ENCODE measurements at regions not wholly inside any gene's neighbourhood (a gene's known extent, or its start where the extent isn't known, plus 50 kb on each side); places are given as distances from the start of the nearest gene placed in this dataset.

DNA sequence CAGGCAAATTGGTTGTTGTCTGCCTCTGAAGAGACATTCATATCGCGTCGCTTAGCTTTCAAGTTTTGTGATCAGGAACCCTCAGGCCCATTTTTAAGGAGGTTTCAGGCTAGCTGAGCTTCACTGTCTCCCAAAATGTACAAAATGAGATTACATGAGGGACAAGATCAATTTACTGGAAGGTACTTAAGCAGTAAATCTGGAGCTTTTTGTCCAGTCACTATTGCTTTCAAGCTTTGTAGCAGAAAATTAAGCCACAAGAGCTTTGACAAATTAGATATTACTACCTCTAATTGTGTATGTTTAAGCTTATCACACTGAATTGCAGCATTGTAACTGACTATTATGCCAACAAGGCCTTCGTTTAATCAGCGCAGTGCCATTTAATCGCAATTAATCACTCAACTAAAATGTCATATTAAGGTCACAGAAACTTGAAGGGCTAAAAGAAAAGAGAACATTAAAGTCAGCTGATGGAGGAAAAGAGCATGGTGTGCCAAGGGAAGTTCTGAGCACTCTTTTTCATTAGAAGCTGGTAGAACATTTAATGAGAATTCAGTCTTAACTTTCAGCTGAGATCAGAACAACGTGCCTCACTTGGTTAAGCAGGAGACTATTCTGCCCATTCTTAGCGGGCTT is 353.0 kb downstream of the FBXO8 start:
- DNase-seq (ENCODE audit: low spot score), result no peak

DNA sequence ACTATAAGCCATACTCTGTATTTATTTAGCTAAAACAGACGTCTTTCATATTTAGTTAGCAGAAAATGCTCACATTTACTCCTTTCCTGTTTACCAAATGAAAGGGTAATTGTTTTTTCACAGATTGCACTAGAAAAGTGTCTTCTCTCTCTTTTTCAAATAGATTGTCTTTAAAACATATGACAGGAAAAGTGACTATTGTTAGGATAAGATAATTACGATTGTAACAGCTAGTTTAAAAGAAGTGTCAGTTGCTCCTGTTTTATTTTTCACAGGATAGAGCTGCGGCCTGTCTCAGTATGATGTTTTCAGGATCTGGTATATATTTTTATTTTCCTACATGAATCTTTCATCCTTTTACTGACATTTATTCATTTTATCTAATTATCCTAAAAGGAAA is 353.5 kb downstream of the FBXO8 start:
- no peak for DNase-seq (ENCODE audit: low spot score)

DNA sequence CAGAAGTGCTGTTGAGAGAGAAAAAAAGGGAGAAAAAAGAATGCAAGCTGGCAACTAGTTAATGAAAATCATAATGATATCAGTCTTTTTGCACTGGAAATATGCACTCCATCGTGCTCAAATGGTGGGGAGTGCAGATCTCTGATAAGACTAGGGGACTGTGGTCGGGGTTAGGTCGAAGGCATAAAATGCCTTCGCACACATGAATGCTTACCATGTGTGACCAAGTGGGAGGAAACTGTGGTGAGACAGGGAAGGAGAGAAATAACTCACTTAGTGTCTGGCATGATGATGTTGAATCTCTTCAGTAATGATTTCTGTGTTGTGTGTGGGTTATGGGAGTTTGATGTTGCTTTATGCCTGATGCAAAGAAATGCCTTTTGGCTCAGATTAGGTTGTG is 358.9 kb downstream of the FBXO8 start:
- DNase-seq (ENCODE audit: low spot score), result no peak

DNA sequence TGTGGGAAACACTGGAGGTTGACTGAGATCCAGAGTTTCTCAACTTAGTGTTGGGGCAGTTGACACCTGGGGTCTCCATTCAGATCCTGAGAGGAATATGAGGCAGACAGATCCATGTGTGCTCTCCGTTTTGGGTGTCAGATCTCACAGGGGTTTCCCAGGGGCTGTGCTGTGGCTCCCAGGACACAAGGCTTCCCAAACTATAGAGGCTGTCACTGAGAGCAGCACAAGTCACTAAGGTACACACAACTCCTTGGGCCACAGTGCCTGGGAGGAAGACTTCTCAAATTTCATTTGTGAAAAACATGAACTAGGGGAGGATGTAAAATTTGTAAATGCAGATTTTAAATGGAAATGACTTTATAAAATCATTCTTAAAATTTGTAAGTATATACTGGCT is 363.6 kb downstream of the FBXO8 start:
- no peak for DNase-seq (ENCODE audit: low spot score)

DNA sequence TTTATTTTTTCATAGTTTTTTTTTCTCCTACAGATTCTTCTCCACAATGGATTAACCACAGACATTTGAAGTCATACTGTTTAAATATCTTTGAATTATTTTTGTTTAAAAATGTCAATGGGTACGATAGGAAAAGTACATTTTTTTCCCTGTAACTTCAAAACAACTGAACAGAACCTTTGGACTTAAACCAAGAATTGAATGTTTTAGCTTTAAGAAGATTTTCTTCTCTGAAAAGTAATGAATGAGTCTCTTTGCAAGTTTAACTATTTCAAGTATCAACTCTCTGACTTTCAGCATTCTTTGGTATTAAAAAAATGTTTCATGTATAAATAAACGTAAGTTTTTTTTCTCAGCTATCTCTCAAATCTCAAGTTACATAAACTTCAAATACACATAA is 364.3 kb downstream of the FBXO8 start:
- no peak for DNase-seq (ENCODE audit: low spot score)

DNA sequence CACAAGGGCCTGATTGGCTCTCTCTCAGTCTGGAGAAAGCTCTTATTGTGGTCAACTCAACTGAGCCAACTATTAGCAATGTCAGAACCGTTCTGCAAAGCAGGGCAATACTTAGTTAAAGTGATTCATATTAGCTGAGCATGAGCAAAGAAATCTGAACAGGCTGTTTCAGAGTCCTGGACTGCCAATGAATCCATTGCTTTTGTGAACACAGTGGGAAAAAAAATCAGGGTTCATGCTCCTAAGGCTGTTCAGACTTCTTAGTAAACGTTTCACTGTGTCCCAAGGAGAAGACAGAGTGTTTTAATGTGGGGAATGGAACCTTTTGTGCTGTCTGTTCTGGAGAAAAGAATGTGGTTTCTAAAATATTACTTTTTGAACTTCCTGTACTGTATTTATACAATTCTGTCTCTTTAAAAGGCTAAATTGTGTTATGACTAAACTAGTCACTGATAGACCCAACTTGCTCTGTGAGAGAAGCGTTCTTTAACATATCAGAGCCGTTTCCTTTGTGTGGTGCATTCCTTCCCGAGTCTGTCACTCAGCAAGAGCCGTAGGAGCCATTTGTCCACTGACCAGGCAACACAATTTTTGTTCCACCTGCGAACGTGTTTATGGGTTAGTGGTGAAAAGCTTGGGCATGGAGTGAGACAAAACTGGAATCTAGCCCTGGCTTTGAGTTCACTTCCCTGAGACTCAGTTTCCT is 366.1 kb downstream of the FBXO8 start:
- no peak for DNase-seq (ENCODE audit: low spot score)

DNA sequence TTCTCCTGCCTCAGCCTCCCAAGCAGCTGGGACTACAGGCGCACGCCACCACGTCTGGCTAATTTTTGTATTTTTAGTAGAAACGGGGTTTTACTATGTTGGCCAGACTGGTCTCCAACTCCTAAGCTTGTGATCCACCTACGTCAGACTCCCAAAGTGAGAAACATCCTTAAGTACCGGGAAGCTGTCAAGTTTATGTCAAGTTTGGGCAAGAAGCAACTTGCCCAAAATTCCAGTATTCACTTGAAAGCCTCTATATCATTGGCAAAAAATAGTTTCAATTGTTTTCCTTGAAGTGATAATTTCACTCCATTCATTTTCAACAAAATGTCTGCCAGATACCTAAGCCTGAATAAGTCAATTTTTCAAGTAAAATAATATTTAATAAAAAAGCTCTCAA is 370.0 kb downstream of the FBXO8 start:
- no peak for DNase-seq (ENCODE audit: low spot score)

DNA sequence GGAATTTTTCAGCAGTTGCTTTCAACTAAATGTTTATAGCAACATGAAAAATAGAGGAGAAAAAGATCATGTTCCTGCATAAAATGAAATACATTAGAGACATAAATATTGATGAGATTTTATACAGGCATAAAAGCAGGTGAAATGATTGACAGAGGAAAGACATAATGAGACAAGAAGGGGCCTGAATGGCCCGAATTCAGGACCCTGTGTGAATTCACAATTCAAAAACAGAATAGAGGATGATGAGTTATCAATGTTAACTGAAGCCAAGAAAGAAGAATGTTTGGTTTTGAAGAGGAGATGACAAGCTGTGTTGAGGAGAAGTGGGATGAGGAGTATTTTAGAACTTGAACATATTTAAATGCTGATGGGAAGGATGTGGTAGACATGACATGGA is 371.1 kb downstream of the FBXO8 start:
- no peak for DNase-seq (ENCODE audit: low spot score)

DNA sequence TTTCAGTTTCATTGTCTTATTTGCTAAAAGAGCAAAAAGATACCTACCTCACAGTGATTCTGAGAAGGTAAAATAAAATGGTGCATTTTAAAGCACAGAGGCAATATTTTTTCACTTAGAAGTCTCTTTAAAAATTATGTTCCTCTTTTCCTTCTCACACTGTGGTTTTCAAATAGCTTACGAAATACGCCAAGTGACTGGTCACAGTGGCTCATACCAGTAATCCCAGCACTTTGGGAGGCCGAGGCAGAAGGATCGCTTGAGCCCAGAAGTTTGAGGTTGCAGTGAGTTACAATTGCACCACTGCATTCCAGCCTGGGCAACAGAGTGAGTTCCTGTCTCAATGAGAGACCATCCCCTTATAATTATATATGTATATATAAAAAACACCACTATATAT is 372.6 kb downstream of the FBXO8 start:
- no peak for DNase-seq (ENCODE audit: low spot score)

DNA sequence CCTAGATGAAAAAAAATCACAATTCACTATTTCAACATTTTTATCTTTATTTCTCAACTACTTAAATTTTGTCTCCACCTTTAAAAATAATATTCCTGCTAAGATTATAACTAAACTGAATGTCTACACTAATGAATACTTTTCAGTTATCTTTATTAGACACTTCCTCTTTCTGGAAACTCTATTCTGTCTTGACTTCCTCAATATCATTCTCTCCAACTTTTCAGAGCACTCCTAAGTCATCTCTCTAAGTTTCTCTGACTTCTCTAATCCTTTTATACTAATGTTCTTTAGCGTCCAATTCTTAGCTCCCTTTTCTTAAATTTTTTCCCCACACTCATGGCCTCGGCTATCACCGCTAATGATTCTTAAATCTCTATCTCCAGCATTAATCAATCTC is 374.2 kb downstream of the FBXO8 start:
- no peak for DNase-seq (ENCODE audit: low spot score)

DNA sequence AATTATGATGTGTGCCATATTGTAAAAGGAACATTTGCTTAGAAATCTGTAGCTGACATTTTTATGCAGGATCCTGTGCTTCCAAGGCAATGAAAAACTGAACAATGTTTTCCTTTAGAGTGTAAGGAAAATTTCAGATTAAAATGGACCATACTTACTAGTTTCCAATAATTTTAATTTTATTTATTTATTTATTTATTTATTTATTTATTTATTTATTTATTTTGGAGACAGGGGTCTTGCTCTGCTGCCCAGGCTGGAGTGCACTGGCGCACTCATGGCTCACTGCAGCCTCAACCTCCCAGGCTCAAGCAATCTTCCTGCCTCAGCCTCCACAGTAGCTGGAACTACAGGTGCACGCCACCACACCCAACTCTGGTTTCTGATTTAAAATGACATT is 369.8 kb upstream of the HAND2 start:
- no peak for DNase-seq (ENCODE audit: low spot score)

DNA sequence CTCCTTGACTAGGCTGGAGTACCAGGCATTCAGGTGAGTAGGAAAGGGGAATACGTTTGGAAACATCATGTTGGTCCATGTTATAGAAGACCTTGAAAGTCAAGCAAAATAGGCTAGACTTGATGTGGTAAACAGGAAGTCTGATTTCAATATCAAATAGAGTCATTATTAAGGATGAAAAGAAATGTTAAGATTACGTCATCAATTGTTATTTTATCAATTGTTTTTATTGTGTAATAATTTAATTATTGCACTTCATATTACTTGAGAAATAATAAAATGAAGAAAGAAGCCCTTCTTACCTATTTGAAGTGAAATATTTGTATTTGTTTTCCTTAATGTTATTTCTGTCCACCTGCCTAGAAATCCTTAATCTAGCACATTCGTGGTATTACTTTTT is 361.0 kb upstream of the HAND2 start:
- no peak for DNase-seq (ENCODE audit: low spot score)

DNA sequence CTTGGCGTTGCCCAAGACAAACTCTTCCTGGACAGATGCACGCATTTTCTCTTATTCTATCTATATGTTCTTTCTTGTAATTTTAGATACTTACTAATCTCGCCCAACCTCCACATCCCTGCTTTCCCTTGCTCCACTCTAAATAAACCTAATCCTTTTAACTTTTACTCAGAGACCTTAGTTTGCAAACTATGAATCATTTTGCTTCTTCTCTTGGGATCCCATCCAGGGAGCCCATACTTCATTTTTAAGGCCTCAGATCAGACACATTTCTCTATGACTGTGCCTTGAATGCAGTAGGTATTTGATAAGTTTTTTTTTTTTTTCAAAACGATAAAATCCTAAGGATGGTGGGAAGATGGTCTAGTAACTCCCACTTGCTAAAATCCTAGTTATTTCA is 353.8 kb upstream of the HAND2 start:
- no peak for DNase-seq (ENCODE audit: low spot score)

DNA sequence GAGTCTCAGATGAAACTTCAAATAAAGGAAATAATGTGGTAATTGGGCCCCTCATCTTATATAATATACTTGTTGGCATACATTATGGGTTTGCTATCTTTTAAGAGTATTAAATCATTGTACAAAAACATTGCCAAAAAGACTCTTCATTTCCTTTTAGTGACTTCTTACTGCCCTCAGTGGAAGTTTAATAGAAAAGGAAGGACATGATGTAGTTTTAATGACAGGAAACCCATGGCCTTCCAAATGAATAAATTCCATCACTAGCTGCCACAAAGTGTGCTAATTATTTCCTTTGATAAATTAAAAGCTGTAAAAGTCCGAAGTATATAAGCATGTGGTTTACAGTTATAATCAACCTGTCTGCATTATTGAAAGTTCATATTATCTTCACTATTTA is 350.9 kb upstream of the HAND2 start:
- no peak for DNase-seq (ENCODE audit: low spot score)

DNA sequence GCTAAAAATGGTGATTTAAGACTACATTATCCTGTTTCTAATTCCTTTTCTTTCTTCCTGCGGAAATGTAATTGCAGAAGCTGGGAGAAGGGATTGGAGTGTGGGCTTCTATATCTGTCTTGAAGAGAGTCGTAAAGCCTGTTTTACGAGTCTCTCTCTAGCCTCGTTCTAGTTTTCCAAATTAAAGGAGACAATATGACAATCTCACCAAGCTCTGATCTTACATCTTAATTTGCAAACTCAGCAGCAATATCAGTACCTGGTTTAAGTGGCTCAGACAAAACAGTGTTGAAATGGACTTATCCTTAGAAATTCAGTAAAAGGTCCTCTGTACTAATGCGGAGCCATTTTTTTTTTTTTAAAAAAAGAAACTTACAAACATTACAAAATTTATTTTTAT is 349.5 kb upstream of the HAND2 start:
- no peak for DNase-seq (ENCODE audit: low spot score)

DNA sequence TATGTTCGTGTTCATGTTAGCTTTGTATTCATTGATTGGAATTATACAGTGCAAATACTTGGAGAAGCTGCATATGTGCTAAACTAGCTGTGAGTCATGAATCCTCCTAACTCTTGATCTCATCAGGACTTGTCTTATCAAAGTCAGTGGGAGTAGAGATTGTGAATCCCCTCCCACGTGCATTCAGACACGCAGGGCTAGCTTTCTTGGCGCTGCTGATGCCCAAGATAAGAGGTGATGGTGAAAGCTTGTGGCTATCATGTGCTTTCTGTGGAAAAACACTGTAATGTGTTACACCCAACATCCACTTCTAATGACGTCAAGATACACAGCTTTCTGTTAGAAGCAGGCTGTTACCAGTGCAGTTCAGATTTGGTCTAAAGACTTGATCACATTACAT is 348.7 kb upstream of the HAND2 start:
- DNase-seq (ENCODE audit: low spot score), result no peak

DNA sequence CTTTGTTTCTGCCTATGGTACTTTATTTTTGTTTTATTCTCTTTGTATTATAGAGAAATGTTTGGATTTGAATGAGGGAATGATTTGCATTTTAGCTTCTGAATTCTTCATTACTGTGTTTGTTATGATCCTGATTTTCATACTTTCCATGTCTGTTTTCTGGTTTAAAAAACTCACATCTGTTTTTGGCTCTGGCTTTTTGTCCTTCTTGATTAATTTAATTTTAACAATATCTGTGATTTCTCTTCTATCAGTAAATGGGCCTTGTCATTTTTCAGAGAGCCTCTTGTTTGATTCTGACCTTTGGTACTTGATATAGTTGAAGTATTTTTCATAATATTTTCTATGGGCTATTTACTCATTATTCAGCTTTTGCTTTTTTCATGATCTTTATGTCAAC is 341.6 kb upstream of the HAND2 start:
- DNase-seq (ENCODE audit: low spot score), result no peak

DNA sequence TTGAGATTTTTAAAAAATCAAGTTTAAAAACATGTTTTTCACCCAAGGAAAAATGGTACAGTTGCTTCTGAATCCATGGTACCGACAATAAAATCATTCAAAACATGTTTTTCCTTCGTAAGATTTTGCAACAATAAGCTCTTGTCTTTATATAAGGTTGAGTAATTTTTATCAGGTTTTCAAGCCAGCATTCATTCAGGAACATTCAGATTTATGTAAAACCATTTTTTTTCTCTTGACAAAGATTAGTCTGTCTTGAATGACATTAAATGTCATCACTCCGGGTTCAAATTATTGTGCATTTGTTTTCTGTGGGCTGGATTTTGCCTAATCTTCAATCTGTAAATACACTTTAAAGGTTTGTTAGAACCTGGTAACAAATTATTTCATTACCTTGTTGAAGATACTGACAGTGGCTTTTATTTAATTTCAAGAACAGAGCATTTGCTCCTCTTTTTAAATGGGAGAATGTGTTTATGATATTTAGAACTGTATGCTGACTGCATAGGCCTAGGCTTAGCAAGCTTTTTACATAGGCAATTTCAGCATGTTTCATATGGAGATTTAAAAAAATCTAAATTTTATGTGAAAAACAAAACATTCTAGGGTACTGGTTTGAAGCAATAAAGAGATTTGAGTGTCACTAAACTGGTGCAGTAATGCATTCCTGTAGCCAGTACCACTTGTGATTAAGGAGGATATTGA is 336.4 kb upstream of the HAND2 start:
- DNase-seq (ENCODE audit: low spot score), result no peak

DNA sequence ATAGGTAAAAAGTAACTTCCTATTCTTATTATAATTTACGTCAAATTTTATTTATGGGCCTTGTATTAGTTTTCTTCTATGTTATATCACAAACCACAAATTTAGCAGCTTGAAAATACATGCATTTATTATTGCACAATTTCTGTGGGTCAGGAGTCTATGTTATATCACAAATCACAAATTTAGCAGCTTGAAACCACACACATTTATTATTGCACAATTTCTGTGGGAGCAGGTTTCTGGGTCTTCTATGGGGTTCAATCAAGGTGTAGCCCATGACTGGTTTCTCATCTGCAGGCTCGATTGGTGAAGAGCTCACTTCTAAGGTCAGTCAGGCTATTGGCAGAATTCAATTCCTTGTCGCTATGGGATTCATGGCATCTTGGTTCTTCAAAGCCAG is 332.7 kb upstream of the HAND2 start:
- DNase-seq (ENCODE audit: low spot score), result no peak

DNA sequence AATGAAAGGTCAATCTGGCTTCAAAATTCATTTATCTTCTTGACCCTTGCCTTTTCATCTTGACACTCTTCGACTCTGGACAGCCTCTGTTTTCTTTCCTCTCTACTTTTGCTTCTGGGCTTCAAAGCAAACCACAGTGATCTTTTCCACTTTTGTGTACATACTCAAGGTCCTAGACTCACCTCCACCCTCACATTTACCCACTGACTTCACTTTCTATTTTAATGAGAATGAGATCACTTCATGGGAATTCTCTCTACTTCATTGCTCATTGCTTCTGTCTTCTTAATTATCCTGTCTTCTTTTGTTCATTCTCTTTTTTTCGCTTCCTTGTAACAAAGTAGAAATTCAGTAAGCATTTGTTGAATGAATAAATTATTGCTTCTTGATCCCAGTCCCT is 330.1 kb upstream of the HAND2 start:
- DNase-seq (ENCODE audit: low spot score), result no peak

DNA sequence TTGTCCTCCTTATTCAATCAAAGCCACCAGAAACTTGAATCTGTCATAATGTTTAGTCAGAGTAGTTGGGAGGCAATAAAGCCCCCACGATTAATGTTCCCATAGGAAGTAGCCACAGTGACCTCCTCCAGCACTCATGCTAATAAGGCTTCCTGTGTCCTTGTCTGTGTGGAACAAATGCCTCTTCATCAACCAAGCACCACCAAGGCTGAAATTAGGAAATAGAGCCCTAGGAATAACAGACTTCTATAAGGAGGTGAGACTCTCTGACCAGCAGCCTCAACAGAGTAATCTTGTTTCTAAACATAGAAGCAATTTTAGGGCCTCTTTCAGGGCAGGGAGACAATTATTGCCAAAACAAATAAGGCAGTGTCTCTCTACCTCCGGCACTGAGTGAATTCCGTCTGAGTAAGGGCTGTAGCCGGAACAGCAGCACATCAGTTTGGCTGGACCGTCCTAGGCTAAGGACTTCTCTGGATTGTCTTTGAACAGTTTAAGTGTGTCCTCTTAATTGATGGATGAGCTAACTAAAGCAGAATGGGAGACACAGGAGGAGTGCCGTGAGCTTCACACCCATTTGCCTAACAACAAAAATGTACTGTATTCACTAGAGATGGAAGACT is 329.2 kb upstream of the HAND2 start:
- no peak for DNase-seq (ENCODE audit: low spot score)

DNA sequence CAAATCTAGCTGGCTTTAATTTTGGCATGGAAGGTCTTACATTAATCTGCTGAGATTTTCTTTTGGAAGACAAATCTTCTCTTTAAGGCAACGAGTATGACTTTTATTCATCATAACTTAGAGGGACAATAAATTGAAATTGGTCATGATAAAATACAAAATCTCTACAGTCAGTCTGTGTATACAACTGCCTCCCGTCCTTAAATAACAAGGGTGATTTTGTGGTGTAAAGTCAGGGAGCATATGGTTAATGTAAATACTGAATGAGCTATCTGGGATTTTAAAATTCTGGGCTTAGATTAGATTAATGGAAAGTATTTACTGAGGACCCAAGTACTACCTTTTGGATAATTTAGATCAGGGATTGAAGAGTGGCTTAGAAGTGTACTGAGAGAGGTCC is 328.4 kb upstream of the HAND2 start:
- no peak for DNase-seq (ENCODE audit: low spot score)

DNA sequence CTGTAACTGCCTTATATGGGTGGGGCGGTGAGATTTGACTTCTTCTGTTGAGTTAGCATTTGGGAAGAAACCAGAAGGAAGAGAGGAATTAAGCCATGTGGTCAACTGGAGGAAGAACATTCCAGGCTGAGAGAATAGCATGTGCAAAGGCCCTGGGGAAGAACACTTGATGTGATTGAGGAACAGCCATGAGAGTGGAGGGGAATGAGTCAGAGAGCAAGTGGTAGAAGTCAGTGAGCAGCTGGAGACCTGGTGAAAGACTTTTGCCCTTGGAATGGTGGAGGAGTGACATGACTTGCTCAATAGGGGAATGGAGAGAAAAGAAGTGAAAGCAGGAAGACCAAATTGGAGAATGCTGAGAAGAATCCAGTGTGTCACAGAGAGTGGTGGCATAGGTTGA is 327.8 kb upstream of the HAND2 start:
- DNase-seq (ENCODE audit: low spot score), result no peak
